ENCODE measurements at regions not wholly inside any gene's neighbourhood (a gene's known extent, or its start where the extent isn't known, plus 50 kb on each side); places are given as distances from the start of the nearest gene placed in this dataset.

DNA sequence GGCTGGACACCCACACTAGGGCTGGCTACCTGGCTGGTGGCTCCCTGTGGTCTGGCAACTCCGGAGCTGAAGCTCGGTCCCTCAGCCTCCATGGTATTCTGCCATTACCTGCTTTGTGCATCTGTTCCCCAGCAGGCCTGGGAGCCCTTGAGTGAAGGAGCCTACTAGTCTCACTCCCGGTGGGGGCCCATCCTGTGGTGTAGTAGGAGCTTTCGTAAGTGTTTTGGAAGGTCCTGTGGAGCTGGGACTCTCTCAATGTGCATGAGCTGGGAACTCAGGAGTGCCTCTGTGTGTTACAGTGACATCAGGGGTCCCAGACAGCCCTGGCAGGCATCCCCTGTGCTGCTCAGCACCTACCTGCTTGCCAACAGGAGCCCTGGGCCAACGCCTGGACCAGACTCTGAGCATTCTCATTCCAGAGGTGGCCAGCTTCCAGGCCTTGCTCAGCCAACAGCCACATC is 267.1 kb downstream of the GADD45G start:
- TF ChIP-seq POLR2A (IDR thresholded peaks at IDR 0.05) = no peak
- TF ChIP-seq POLR2AphosphoS5 (IDR thresholded peaks at IDR 0.05) = no peak
- TF ChIP-seq, protein P1, sequence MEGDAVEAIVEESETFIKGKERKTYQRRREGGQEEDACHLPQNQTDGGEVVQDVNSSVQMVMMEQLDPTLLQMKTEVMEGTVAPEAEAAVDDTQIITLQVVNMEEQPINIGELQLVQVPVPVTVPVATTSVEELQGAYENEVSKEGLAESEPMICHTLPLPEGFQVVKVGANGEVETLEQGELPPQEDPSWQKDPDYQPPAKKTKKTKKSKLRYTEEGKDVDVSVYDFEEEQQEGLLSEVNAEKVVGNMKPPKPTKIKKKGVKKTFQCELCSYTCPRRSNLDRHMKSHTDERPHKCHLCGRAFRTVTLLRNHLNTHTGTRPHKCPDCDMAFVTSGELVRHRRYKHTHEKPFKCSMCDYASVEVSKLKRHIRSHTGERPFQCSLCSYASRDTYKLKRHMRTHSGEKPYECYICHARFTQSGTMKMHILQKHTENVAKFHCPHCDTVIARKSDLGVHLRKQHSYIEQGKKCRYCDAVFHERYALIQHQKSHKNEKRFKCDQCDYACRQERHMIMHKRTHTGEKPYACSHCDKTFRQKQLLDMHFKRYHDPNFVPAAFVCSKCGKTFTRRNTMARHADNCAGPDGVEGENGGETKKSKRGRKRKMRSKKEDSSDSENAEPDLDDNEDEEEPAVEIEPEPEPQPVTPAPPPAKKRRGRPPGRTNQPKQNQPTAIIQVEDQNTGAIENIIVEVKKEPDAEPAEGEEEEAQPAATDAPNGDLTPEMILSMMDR (IDR thresholded peaks at IDR 0.05) = no peak
- Histone ChIP-seq H3K4me1 (no peaks in the 10 kb centered on the region), H3K27ac (no peak overlapping the region), H3K27me3 (no peaks in the 10 kb centered on the region), H3K4me3 (no peak overlapping the region), H3K9me3 (no peaks in the 10 kb centered on the region), H3K36me3 (no peaks in the 10 kb centered on the region)
- intact Hi-C loops (cut with DNase I; ENCODE audit: low total_unique reads) = loop anchor here (10.0 kb wide), 1 partner anchor 1563 kb away; no protein-coding TSS in a partner anchor
- DNase-seq (ENCODE audit: low spot score in 2 of 2) = peak in 1 of 2 donors; percentile 45

- intact Hi-C loops (cut with DNase I; ENCODE audit: low total_unique reads) = loop anchor here (10.0 kb wide), 1 partner anchor 1562 kb away; no protein-coding TSS in a partner anchor
- no peaks in the 10 kb centered on the region for H3K4me1 ChIP-seq
- no peak overlapping the region for H3K27ac ChIP-seq
- TF ChIP-seq POLR2A (IDR thresholded peaks at IDR 0.05) (no peak), POLR2AphosphoS5 (IDR thresholded peaks at IDR 0.05) (no peak)
- TF ChIP-seq, protein P1 (IDR thresholded peaks at IDR 0.05) = no peak
- no peaks in the 10 kb centered on the region for H3K36me3 ChIP-seq
- H3K27me3 ChIP-seq = no peaks in the 10 kb centered on the region
- H3K4me3 ChIP-seq = no peak overlapping the region
- H3K9me3 ChIP-seq = no peaks in the 10 kb centered on the region
- no peak for DNase-seq (ENCODE audit: low spot score in 2 of 2)
These were observed 267.7 kb downstream of the GADD45G start for GRCh38 chr9:89872426-89872912.

DNA sequence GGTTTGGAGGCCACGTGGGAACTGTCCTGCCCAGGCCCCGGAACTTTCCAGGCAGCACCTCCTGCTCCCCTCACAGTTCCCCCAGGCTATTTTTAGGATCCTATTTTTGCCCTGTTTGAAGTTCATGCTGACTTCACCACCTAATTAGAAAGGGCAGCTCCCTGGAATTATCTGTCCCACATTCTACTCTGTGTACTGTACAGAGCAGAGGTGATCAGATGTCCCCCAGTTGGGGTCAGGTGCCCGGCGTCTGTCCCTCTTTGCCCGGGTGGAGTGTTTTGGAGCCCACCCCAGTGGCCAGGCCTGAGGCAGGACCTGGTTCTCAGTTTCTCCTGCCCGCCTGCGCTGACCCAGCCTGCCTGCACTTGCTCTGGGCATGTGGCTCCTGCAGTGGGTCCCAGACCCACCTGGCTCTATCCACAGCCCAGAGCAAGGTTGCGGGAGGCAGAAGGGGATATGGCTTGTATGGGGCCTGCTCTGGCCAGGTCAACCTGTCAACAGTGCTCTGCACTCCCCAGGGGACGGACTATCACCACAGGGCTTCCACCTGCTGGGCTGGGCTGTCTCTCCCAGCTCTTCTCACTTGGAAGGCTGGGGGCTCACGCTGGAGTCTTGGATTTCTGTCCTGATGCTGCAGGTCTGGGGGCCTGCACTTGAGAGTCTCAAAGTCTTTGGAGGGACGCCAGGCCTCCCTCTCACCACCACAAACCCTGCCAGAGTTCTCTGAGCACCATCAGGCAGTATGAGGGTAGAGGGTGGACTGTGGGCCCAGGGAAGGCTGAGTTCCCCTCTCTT is 268.3 kb downstream of the GADD45G start:
- DNase-seq (ENCODE audit: low spot score in 2 of 2) = peak in 1 of 2 donors; percentile 34
- Histone ChIP-seq H3K9me3 (no peaks in the 10 kb centered on the region), H3K27ac (no peak overlapping the region), H3K36me3 (no peaks in the 10 kb centered on the region), H3K27me3 (no peaks in the 10 kb centered on the region), H3K4me1 (no peaks in the 10 kb centered on the region), H3K4me3 (no peak overlapping the region)
- TF ChIP-seq, protein P1 (IDR thresholded peaks at IDR 0.05) = no peak
- no peak for TF ChIP-seq POLR2A (IDR thresholded peaks at IDR 0.05)
- TF ChIP-seq POLR2AphosphoS5 (IDR thresholded peaks at IDR 0.05) = no peak
- intact Hi-C loops (cut with DNase I; ENCODE audit: low total_unique reads) = loop anchor here (10.0 kb wide), 1 partner anchor 1562 kb away; no protein-coding TSS in a partner anchor

DNA sequence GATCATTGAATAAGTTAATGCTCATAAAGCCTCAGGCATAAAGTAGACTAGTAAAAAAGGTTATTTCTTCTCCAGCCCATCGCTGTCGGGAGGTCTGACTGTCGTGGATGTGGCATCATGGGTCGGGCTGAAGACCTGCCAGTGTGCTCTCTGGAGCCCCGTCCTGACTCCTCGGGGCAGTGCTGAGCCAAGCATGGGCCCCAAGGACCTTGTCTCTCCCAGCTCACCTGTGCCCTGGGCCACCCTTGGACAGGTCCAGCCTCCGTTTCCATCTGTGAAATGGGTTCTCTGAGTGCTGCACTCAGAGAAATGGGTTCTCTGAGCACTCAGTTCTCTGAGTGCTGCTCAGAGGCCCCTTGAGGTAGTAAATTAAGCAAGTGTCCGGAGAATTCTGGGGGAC is 269.0 kb downstream of the GADD45G start:
- no peak for DNase-seq (ENCODE audit: low spot score in 2 of 2)

More for the DNA sequence above, 269.0 kb downstream of the GADD45G start:
- H3K27me3 ChIP-seq = no peaks in the 10 kb centered on the region
- no peak overlapping the region for H3K4me3 ChIP-seq
- H3K27ac ChIP-seq = no peak overlapping the region
- TF ChIP-seq POLR2A (IDR thresholded peaks at IDR 0.05) (no peak), POLR2AphosphoS5 (IDR thresholded peaks at IDR 0.05) (no peak)
- TF ChIP-seq, protein P1 (IDR thresholded peaks at IDR 0.05) = no peak
- intact Hi-C loops (cut with DNase I; ENCODE audit: low total_unique reads) = loop anchor here (10.0 kb wide), 1 partner anchor 1561 kb away; no protein-coding TSS in a partner anchor
- H3K4me1 ChIP-seq = no peaks in the 10 kb centered on the region
- no peaks in the 10 kb centered on the region for H3K9me3 ChIP-seq
- H3K36me3 ChIP-seq = no peaks in the 10 kb centered on the region

All from breast epithelium (tissue), 4 donors.